Progenitor cell of endocrine pancreas (in vitro differentiated cells): ENCODE measurements at regions not wholly inside any gene's neighbourhood (a gene's known extent, or its start where the extent isn't known, plus 50 kb on each side); places are given as distances from the start of the nearest gene placed in this dataset.

Experiments used
- DNase-seq: peaks from one replicate; pipeline ENCODE4 v3.0.0; 2021; ENCODE audit warnings: low spot score; ENCODE audit not compliant: unreplicated experiment
- H3K27ac Mint-ChIP-seq: 2 replicates; pipeline ENCODE4 v1.8.0; 2021; ENCODE audit warnings: mild to moderate bottlenecking, moderate library complexity, mixed read lengths
- H3K27me3 Mint-ChIP-seq: 2 replicates; pipeline ENCODE4 v1.8.0; 2021; ENCODE audit warnings: mixed read lengths
- H3K36me3 Mint-ChIP-seq: 2 replicates; pipeline ENCODE4 v1.8.0; 2022; ENCODE audit warnings: mixed read lengths; ENCODE audit not compliant: insufficient read depth
- H3K4me1 Mint-ChIP-seq: 2 replicates; pipeline ENCODE4 v1.8.0; 2021; ENCODE audit warnings: low read depth, mixed read lengths
- H3K4me3 Mint-ChIP-seq: 2 replicates; pipeline ENCODE4 v1.8.0; 2021; ENCODE audit warnings: low read depth, mild to moderate bottlenecking, moderate library complexity, mixed read lengths
- H3K9me3 Mint-ChIP-seq: 2 replicates; pipeline ENCODE4 v1.8.0; 2021; ENCODE audit warnings: low read depth, mixed read lengths
- TF ChIP-seq, protein P1 (sequence below): fragments of 200-600 bp; sonication (generic); IDR thresholded peaks from one replicate; pipeline ENCODE4 v1.5.0; 2021; ENCODE audit warnings: antibody characterized with exemption, mild to moderate bottlenecking; ENCODE audit not compliant: unreplicated experiment

DNA sequence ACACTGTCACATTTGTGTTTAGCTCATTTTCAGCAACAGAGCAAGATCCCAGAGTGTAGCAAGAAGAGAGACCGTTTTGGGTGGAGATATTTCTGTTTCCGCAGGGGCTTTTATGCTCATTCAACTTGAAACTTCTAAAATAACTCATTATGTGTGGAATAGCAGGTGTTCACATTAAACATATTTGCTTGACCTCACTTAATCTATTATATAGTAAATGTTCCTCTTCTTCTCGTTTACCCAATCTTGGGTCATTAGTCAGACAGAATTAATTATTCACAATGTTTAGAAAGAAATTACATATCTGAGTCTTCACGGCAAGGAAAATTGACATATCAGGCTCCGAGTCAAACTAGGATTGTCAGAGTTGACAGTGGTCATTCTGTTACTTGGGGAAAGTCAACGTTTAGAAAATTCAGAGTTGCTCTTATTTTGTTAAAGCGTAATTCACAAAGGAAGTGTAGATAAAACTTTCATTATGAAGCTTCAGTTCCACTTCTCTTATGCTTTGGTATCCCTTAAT lies 222.9 kb downstream of the TPRG1 start:
- Mint-ChIP-seq H3K36me3 (no peaks in the 10 kb centered on the region), H3K4me1 (peaks cover 4% of the 10 kb centered on the region), H3K9me3 (peaks cover 2% of the 10 kb centered on the region), H3K4me3 (no peak overlapping the region), H3K27ac (no peak overlapping the region), H3K27me3 (no peaks in the 10 kb centered on the region)
- no peak for DNase-seq
- TF ChIP-seq, protein P1, sequence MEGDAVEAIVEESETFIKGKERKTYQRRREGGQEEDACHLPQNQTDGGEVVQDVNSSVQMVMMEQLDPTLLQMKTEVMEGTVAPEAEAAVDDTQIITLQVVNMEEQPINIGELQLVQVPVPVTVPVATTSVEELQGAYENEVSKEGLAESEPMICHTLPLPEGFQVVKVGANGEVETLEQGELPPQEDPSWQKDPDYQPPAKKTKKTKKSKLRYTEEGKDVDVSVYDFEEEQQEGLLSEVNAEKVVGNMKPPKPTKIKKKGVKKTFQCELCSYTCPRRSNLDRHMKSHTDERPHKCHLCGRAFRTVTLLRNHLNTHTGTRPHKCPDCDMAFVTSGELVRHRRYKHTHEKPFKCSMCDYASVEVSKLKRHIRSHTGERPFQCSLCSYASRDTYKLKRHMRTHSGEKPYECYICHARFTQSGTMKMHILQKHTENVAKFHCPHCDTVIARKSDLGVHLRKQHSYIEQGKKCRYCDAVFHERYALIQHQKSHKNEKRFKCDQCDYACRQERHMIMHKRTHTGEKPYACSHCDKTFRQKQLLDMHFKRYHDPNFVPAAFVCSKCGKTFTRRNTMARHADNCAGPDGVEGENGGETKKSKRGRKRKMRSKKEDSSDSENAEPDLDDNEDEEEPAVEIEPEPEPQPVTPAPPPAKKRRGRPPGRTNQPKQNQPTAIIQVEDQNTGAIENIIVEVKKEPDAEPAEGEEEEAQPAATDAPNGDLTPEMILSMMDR: no peak

DNA sequence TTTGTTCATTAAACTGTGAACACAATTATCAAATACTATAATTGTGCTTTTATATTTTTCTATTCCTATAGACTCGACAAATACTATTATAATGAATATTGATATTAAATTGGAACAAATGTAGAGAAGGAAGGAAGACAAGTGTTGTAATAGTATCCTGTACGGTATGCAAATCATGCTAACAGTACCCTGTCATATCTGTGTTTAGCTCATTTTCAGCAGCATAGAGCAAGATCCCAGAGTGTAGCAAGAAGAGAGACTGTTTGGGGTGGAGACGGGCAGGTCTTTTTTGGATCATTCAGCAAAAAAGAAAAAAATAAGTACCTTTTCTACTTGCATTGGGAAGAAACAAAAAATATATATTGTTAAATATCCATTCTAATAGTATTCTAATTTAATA lies 224.1 kb downstream of the TPRG1 start:
- Mint-ChIP-seq H3K4me3 (no peak overlapping the region), H3K9me3 (peaks cover 2% of the 10 kb centered on the region), H3K27me3 (no peaks in the 10 kb centered on the region), H3K27ac (no peak overlapping the region), H3K36me3 (no peaks in the 10 kb centered on the region), H3K4me1 (peaks cover 4% of the 10 kb centered on the region)
- DNase-seq: no peak
- TF ChIP-seq, protein P1: no peak

DNA sequence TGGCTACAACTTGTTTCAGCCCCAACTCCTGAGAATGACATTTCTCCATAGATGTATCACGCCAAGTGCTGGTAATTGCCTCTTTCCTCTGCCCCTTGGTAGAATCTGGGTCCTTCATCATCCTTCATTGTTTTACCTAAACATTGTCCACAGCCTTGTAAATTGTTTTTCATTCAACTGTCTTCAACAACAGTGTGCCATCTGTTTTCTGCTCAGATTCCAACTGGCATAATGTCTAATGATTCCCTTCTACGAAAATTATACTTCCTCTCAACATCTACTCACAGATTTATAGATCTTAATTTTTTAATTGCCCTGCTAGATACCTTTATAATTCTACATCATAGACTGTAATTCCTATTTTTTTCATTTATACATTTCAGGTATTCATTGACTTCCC lies 226.9 kb downstream of the TPRG1 start:
- H3K4me3 Mint-ChIP-seq: no peak overlapping the region
- no peaks in the 10 kb centered on the region for H3K36me3 Mint-ChIP-seq
- no peak overlapping the region for H3K27ac Mint-ChIP-seq
- TF ChIP-seq, protein P1: no peak
- no peaks in the 10 kb centered on the region for H3K27me3 Mint-ChIP-seq
- H3K4me1 Mint-ChIP-seq: peaks cover 4% of the 10 kb centered on the region
- DNase-seq: no peak
- H3K9me3 Mint-ChIP-seq: peaks cover 4% of the 10 kb centered on the region

DNA sequence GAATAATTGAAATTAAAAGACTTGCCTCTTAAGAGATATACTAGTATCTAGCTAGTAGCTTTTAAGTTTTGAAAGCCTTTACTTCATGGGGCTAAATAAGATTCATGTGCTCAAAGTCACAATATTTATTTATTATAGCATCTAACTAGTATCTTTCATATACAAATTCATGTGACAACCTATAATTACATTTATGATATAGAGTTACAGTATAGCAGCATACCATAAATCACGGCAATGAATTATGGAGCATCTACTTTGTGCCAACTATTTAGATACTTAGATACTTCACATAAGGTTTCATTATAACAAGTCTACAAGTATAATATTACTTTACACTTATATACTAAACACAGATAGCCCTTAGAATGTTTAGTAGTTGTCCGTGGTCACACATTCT lies 229.4 kb downstream of the TPRG1 start:
- Mint-ChIP-seq H3K4me1 (no peaks in the 10 kb centered on the region), H3K27ac (no peak overlapping the region), H3K4me3 (no peak overlapping the region), H3K9me3 (peaks cover 4% of the 10 kb centered on the region), H3K36me3 (no peaks in the 10 kb centered on the region), H3K27me3 (no peaks in the 10 kb centered on the region)
- TF ChIP-seq, protein P1: no peak
- no peak for DNase-seq

DNA sequence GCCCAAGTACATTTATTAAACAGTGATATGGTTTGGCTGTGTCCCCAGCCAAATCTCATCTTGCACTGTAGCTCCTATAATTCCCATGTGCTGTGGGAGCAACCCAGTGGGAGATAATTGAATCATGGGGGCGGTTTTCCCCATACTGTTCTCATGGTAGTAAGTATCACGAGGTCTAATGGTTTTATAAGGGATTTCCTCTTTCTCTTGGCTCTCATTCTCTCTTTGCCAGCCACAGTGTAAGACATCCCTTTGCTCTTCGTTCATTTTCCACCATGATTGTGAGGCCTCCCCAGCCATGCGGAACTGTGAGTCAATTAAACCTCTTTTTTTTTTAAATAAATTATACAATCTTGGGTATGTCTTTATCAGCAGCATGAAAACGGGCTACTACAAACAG lies 228.0 kb upstream of the TP63 start:
- H3K36me3 Mint-ChIP-seq: no peaks in the 10 kb centered on the region
- H3K4me3 Mint-ChIP-seq: no peak overlapping the region
- TF ChIP-seq, protein P1: no peak
- H3K27me3 Mint-ChIP-seq: no peaks in the 10 kb centered on the region
- DNase-seq: no peak
- no peaks in the 10 kb centered on the region for H3K4me1 Mint-ChIP-seq
- H3K9me3 Mint-ChIP-seq: peaks cover 4% of the 10 kb centered on the region
- H3K27ac Mint-ChIP-seq: no peak overlapping the region
